GM19372 (cell line): ENCODE measurements at regions not wholly inside any gene's neighbourhood (a gene's known extent, or its start where the extent isn't known, plus 50 kb on each side); places are given as distances from the start of the nearest gene placed in this dataset.
A peak's percentile ranks its signal among the peaks of the same experiment; 100 is the strongest.

Experiments used
- ATAC-seq: cut with Tn5 transposase; IDR thresholded peaks from one replicate; pipeline ENCODE4 v1.9.1; 2021; ENCODE audit warnings: mild to moderate bottlenecking, low read depth, moderate library complexity; ENCODE audit not compliant: unreplicated experiment

- ATAC-seq = no peak
Observed at GRCh38 chr11:111194860-111195568, 50.5 kb upstream of the POU2AF2 start.

DNA sequence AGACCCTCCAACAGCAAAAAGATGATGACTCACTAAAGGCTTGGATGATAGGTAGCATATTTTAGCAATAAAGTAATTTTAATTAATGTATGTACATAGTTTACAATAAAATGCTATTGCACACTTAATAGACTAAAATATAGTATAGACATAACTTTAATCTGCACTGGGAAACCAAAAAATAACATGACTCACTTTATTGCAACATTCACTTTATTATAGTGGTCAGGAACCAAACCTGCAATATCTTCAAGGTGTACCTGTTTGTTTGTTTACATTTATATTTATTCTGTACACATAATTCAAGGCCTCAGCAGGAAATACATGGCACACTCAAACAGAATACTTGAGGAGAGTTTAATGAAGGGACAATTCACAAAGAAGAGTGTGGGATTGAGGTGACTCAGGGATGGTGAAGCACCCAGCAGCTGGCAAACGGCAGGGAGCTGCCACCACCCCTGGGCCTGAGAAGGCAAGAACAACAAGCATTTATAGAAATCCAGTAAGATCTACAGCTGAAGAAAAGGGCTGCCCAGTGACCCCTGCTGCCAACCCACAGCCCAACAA lies 51.5 kb upstream of the POU2AF2 start:
- ATAC-seq = no peak

DNA sequence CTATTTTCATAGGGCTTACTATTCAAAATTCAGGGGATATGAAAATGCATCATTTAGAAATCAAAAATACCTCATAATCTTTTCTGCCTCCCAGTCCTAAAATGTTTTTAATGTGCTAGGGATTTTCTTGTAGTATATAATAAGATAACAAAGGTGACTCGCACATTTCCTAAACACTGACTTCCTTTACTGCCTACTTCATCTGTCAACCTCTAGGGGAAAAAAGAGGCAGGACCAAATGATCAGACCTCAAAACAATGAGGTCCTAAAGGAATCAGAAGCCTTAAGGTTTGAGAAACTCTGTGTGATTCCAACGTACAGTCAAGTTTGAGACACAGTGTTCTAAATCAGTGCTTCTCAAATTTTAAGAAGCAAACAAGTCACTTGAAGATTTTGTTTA lies 56.1 kb upstream of the POU2AF2 start:
- no peak for ATAC-seq

GRCh38 chr11:111186308-111186915 lies 59.1 kb upstream of the POU2AF2 start:
- no peak for ATAC-seq

DNA sequence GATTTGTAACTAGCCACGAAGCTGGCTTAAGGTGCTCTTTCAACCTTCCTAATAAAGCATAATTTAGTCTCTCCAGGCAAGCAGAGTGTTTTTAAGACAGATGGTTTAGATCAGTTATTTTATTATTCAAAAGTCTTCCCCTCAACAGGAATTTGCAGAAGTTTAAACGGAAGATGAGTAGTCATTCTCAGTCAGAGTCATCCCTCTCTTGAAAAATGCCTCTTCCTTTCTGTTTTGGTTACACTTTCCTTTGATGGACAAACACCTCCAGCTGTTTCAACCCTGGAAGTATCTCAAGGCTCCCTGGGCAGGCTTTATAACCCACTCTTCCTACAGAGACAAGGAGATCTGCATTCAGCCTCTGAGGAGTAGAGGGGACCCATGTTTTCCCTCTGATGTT lies 60.3 kb upstream of the POU2AF2 start:
- ATAC-seq = no peak

DNA sequence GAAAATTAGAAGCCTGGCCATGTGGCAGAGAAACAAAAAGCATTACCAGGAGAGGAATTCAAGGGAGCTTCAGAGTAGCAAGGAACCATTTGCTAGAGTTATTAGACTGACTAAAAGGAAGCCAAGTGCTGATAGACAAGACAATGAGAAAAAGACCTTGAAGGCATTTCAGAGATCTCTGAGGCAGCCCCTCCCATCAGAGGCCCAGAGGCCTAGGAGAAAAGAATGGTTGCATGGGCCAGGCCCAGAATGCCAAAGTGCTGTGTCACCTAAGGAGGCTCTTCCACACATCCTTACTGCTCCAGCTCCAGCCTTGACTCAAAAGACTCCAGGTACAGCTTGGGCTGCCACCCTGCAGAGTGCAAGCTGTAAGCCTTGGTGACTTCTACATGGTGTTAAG lies 61.8 kb upstream of the POU2AF2 start:
- ATAC-seq = no peak

GRCh38 chr11:111179184-111179910 lies 66.2 kb upstream of the POU2AF2 start:
- ATAC-seq = no peak

DNA sequence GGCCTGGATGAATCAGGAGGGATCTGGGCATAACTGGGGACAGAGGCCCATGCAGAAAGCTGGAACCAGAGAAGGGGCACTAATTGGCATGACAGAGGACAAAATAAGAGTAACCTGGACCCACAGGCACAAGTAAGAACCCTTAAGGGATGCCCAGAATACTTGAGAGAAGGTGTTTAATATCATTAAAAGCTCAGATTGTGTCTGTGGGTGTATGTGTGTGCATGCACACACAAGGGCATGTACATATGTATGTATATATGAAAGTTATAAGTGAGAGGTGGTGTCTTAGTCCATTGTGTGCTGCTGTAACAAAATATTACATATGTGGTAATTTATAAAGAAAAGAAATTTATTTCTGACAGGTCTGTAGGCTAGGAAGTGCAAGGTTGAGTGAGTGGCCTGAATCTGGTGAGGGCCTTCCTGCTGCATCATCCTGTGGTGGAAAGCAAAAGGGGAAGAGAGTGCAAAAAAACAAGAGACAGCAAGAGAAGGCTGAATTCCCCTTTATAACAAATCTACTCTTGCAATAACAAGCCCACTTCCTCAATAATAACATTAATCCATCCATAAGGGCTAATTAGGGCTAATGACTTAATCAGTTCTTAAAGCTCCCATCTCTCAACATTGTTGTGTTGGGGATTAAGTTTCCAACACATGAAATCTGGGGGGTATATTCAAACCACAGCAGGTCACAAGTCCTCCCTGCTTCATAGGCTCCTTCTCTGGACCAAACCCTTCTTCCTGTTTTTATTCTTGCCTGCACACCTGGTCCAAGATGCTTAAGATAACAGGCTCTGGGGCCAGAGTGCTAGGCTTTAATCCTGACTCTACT lies 68.3 kb upstream of the POU2AF2 start:
- ATAC-seq = peak; percentile 70

- peak; percentile 50 for ATAC-seq
Observed at GRCh38 chr11:111176603-111177002, 68.9 kb upstream of the POU2AF2 start.

DNA sequence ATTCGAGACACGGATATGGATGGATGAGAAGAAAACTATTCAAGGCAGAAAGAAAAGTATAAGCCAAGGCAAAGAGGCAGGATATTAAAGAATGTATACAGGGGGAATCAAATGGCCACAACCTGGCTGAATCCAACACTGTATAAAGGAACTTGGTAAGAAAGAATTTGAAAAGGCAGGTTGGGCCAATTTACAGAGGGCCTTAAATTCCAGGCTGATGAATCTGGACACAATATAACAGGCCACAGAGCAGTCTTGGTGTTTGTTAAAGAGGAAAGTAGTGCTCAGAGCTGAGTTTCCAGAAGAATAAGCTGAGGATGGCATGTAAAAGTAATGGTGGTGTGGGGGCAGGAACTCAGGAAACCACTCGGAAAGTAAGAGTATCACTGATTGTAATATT lies 72.3 kb upstream of the POU2AF2 start:
- no peak for ATAC-seq

GRCh38 chr11:111172321-111172862 lies 73.1 kb upstream of the POU2AF2 start:
- ATAC-seq = no peak

DNA sequence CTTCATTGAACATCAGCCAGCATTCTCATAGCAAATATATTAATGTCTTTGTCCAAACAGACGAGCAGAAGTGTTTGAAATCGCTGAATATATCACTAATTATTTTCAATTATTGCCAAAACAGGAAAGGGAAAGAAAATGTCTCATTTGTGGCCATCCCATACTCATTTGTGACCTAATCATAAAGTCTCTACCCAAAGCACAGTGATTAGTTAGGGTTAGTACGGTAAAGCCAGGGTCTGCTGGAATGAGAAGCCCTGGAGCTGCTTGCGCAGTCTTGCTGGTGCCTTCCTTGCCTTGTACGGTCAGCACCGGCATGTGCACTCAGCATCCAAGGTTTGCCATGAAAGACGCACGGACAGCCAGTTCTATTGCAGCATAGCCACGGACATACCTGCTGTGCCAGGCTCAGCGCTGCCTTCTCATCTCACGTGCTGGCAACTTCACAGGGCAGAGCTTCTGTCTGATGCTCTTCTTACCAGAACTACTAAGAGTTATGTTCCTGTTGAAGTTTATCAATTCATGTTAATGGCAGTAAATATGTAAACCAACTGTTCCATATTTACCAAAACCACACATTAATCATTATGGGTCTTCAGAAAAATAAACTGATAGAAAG lies 74.7 kb upstream of the POU2AF2 start:
- no peak for ATAC-seq

- ATAC-seq = no peak
Observed at GRCh38 chr11:111169367-111169766, 76.2 kb upstream of the POU2AF2 start.

- no peak for ATAC-seq
Observed at GRCh38 chr11:111168871-111169270, 76.7 kb upstream of the POU2AF2 start.

- no peak for ATAC-seq
Observed at GRCh38 chr11:111167666-111168065, 77.9 kb upstream of the POU2AF2 start.

DNA sequence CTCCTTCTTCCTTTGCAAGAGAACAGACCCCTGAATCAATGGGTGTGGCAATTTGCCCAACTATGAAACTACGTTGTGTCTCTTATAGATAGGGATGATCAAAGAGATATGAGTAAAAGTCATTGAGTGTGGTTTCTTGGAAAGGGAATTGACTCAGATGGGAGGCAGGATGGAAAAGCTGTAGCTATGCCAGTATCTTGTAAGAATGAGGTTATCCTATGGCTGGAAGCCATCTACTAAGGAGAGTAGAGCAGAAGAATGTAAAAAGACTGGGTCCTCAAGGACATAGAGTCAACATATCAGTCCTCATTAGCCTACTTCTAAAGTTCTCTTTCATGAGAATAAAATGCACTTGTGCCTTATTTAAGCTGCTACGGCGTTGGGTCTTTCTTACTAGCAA lies 78.9 kb upstream of the POU2AF2 start:
- no peak for ATAC-seq

DNA sequence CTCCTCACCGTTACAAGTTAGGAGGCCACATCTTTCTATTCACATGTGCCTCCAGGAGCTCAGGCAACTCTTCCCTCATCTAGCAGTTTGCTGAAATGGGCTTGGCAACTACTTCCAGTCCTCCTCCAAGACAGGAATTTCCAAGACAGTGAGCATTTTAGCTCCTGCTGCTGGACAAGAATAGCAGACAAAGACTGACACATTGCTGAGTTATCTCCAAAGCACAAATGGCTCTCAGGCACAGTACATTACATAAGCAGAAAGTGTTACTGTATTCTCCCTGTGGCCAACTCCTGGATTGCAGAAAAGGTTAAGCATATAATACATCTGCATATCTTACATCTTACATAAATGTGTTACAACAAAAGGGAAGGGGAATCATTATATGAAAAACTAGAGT lies 83.2 kb upstream of the POU2AF2 start:
- ATAC-seq = no peak

DNA sequence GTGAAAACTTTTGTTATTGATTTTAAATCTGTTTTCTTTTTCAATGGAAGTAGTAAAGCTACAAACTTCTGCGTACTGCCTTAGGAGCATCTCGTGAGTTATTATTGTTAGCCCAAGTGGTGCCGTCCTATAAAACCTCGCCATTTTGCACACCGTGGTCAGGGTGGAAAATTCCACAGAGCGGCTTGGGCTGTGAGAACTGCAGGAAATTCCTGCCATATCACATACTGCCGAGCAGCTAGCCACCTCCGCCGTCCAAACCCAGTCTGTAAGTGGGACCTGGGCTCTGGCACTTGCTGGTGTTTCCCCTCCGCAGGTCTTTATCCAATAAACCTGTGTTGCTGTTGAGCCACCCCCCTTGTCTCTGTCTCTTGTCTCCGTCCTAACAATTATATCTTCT lies 88.0 kb upstream of the POU2AF2 start:
- ATAC-seq = no peak

DNA sequence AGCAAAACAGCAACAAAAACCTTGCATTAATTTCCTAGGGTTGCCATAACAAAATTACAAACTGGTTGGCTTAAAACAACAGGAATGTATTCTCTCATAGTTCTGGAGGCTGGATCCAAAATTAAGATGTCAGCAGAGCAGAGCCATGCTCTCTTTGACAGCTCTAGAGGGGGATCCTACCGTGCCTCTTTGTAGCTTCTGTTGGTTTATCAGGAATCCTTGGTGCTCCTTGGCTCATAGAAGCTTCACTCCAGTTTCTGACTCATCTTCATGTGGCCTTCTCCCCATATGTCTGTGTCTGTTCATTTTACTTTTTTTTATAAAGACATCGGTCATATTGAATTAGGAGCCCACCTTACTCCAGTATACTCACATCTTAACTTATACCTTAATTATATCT lies 90.5 kb upstream of the POU2AF2 start:
- ATAC-seq = no peak

GRCh38 chr11:111153194-111153593 lies 92.3 kb upstream of the POU2AF2 start:
- ATAC-seq = no peak
